ENCODE measurements at regions not wholly inside any gene's neighbourhood (a gene's known extent, or its start where the extent isn't known, plus 50 kb on each side); places are given as distances from the start of the nearest gene placed in this dataset.

DNA sequence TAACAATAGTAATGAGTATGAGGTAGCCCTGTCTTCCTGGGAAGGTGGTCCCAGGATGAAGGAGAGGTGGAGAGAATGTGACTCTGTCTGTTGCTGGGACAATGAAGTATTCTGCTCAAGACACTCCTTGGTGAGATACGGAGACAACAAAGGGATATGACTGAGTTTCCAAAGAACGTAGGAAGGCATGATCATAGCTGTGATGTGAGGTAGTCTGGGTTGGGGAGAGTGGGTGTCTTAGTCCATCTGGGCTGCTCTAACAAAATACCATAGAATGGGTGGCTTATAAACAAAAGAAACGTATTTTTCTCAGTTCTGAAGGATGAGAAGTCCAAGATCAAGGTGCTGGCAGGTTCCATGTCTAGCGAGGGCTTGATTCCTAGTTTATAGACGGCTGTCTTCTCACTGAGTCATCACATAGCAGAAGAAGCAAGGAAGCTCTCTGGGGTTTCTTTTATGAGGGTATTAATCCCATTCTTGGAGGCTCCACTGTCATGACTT lies 84.9 kb upstream of the RHOBTB1 start:
- Histone ChIP-seq H3K27ac (ENCODE audit: control insufficient read depth, insufficient read depth, low read length) (peak overlapping the region; percentile 70), H3K79me2 (ENCODE audit: control insufficient read depth, insufficient read depth, low read length) (no peaks in the 10 kb centered on the region), H3K9me3 (ENCODE audit: control insufficient read depth, low read depth, low read length) (no peaks in the 10 kb centered on the region), H3K27me3 (ENCODE audit: control insufficient read depth, extremely low read depth, insufficient read depth, low read length) (no peaks in the 10 kb centered on the region), H4K20me1 (ENCODE audit: control insufficient read depth, extremely low read depth, insufficient read depth, low read length) (no peaks in the 10 kb centered on the region), H2AFZ (ENCODE audit: control insufficient read depth, low read length) (peak overlapping the region; percentile 67), H3K9ac (ENCODE audit: control insufficient read depth, extremely low read depth, insufficient read depth, low read length) (peak overlapping the region; percentile 59), H3K4me1 (ENCODE audit: control insufficient read depth, extremely low read depth, insufficient read depth, low read length) (peaks cover 18% of the 10 kb centered on the region), H3K36me3 (ENCODE audit: control insufficient read depth in 2 of 2, extremely low read depth in 1 of 2, insufficient read depth in 2 of 2, low read length in 2 of 2) (no peaks in the 10 kb centered on the region), H3K4me3 (ENCODE audit: control insufficient read depth in 2 of 3, extremely low read depth in 1 of 3, insufficient read depth in 2 of 3, low read depth in 1 of 3, low read length in 3 of 3) (peak overlapping the region in 2 of 3 experiments; percentile 7 to 33), H3K4me2 (ENCODE audit: control insufficient read depth, extremely low read depth, insufficient read depth, low read depth, low read length) (peak overlapping the region; percentile 64), H3K9me1 (ENCODE audit: control insufficient read depth, extremely low read depth, insufficient read depth, low read length) (no peaks in the 10 kb centered on the region)
- FAIRE-seq (peak; percentile 93), DNase-seq (ENCODE audit: low read depth, low spot score) (peak; percentile 5)
- dilution Hi-C loops (cut with MboI; ENCODE audit: extremely low pct_ligation_motif_present, low sequenced_read_pairs): no loop called here
- TF ChIP-seq, protein P1, sequence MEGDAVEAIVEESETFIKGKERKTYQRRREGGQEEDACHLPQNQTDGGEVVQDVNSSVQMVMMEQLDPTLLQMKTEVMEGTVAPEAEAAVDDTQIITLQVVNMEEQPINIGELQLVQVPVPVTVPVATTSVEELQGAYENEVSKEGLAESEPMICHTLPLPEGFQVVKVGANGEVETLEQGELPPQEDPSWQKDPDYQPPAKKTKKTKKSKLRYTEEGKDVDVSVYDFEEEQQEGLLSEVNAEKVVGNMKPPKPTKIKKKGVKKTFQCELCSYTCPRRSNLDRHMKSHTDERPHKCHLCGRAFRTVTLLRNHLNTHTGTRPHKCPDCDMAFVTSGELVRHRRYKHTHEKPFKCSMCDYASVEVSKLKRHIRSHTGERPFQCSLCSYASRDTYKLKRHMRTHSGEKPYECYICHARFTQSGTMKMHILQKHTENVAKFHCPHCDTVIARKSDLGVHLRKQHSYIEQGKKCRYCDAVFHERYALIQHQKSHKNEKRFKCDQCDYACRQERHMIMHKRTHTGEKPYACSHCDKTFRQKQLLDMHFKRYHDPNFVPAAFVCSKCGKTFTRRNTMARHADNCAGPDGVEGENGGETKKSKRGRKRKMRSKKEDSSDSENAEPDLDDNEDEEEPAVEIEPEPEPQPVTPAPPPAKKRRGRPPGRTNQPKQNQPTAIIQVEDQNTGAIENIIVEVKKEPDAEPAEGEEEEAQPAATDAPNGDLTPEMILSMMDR (optimal IDR thresholded peaks at IDR 0.05 in 1 of 3, IDR thresholded peaks at IDR 0.05 in 1 of 3, conservative IDR thresholded peaks at IDR 0.05 in 1 of 3; ENCODE audit: extremely low read depth in 1 of 3, insufficient read depth in 2 of 3, low read length in 3 of 3): no peak
- TF ChIP-seq EZH2 (IDR thresholded peaks at IDR 0.05; ENCODE audit: low read length): no peak

DNA sequence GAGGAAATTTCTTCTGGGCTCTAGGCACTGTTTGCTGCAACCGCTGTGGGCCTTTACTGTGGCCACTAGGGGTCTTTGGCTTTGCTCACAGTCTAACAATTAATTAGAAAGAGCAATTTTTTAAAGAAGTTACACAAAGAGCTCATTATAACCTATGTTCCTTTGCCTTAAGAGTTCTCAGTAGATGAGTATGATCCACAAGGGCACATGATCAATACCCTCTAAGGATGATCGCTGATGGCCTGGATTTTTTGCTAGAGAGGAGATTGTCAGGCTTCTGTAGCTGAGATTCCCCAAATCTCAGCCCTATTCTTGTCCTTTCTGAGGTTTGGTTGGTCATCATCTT lies 80.8 kb upstream of the RHOBTB1 start:
- H3K36me3 ChIP-seq (ENCODE audit: control insufficient read depth in 2 of 2, extremely low read depth in 1 of 2, insufficient read depth in 2 of 2, low read length in 2 of 2): no peaks in the 10 kb centered on the region
- no peaks in the 10 kb centered on the region for H3K9me3 ChIP-seq (ENCODE audit: control insufficient read depth, low read depth, low read length)
- no peak overlapping the region for H3K27ac ChIP-seq (ENCODE audit: control insufficient read depth, insufficient read depth, low read length)
- H3K9ac ChIP-seq (ENCODE audit: control insufficient read depth, extremely low read depth, insufficient read depth, low read length): no peak overlapping the region
- H3K4me1 ChIP-seq (ENCODE audit: control insufficient read depth, extremely low read depth, insufficient read depth, low read length): peaks cover 15% of the 10 kb centered on the region
- TF ChIP-seq EZH2 (IDR thresholded peaks at IDR 0.05; ENCODE audit: low read length): no peak
- TF ChIP-seq, protein P1 (optimal IDR thresholded peaks at IDR 0.05 in 1 of 3, IDR thresholded peaks at IDR 0.05 in 1 of 3, conservative IDR thresholded peaks at IDR 0.05 in 1 of 3; ENCODE audit: extremely low read depth in 1 of 3, insufficient read depth in 2 of 3, low read length in 3 of 3): peak; percentile 42 to 58 (median 52)
- no peaks in the 10 kb centered on the region for H3K27me3 ChIP-seq (ENCODE audit: control insufficient read depth, extremely low read depth, insufficient read depth, low read length)
- no peak for FAIRE-seq
- H4K20me1 ChIP-seq (ENCODE audit: control insufficient read depth, extremely low read depth, insufficient read depth, low read length): no peaks in the 10 kb centered on the region
- dilution Hi-C loops (cut with MboI; ENCODE audit: extremely low pct_ligation_motif_present, low sequenced_read_pairs): no loop called here
- DNase-seq (ENCODE audit: low read depth, low spot score): no peak
- no peaks in the 10 kb centered on the region for H3K9me1 ChIP-seq (ENCODE audit: control insufficient read depth, extremely low read depth, insufficient read depth, low read length)
- H3K4me3 ChIP-seq (ENCODE audit: control insufficient read depth in 2 of 3, extremely low read depth in 1 of 3, insufficient read depth in 2 of 3, low read depth in 1 of 3, low read length in 3 of 3): no peak overlapping the region
- H3K4me2 ChIP-seq (ENCODE audit: control insufficient read depth, extremely low read depth, insufficient read depth, low read depth, low read length): no peak overlapping the region
- H2AFZ ChIP-seq (ENCODE audit: control insufficient read depth, low read length): no peak overlapping the region
- no peaks in the 10 kb centered on the region for H3K79me2 ChIP-seq (ENCODE audit: control insufficient read depth, insufficient read depth, low read length)

Data from keratinocyte (primary cell).